ENCODE measurements at regions not wholly inside any gene's neighbourhood (a gene's known extent, or its start where the extent isn't known, plus 50 kb on each side); places are given as distances from the start of the nearest gene placed in this dataset.
A peak's percentile ranks its signal among the peaks of the same experiment; 100 is the strongest.

DNA sequence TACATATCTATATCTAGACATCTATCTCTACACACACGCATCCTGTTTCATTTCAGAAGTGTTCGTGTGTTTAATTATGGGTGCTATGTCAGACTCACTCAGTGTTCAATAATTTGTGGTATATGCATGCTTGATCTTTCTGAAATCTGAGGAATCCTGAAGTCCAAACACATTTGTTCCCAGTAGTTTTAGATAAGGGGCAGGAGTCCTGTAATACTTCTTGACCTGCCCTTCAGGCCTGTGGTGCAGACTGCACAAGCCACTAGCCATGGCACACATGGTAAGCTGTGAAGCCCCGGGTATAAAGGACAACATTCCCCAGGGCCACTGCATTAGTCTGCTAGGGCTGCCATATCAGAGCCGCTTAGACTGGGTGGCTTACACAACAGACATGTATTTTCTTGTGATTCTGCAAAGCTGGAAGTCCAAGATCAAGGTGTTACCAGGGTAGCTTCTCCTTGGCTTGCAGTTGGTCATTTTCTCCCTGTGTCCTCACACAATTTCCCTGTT is 267.2 kb downstream of the RHOU start:
- Histone ChIP-seq H3K4me3 (no peak overlapping the region), H3K9me3 (ENCODE audit: low read depth) (no peaks in the 10 kb centered on the region), H3K27me3 (no peaks in the 10 kb centered on the region), H3K4me2 (no peak overlapping the region), H4K20me1 (ENCODE audit: insufficient read depth, poor library complexity, severe bottlenecking) (no peaks in the 10 kb centered on the region), H3K9me2 (replicated peaks; ENCODE audit: insufficient read depth) (no peaks in the 10 kb centered on the region), H3K27ac (no peak overlapping the region), H3K79me2 (no peaks in the 10 kb centered on the region), H3K4me1 (ENCODE audit: insufficient read depth) (peaks cover 13% of the 10 kb centered on the region), H2AFZ (no peak overlapping the region), H3K36me3 (replicated peaks; ENCODE audit: insufficient read depth, low read depth) (no peaks in the 10 kb centered on the region)
- no peak for TF ChIP-seq EZH2phosphoT487 (IDR thresholded peaks at IDR 0.05; ENCODE audit: low read depth, severe bottlenecking, unreplicated experiment)
- TF ChIP-seq, protein P1, sequence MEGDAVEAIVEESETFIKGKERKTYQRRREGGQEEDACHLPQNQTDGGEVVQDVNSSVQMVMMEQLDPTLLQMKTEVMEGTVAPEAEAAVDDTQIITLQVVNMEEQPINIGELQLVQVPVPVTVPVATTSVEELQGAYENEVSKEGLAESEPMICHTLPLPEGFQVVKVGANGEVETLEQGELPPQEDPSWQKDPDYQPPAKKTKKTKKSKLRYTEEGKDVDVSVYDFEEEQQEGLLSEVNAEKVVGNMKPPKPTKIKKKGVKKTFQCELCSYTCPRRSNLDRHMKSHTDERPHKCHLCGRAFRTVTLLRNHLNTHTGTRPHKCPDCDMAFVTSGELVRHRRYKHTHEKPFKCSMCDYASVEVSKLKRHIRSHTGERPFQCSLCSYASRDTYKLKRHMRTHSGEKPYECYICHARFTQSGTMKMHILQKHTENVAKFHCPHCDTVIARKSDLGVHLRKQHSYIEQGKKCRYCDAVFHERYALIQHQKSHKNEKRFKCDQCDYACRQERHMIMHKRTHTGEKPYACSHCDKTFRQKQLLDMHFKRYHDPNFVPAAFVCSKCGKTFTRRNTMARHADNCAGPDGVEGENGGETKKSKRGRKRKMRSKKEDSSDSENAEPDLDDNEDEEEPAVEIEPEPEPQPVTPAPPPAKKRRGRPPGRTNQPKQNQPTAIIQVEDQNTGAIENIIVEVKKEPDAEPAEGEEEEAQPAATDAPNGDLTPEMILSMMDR (IDR thresholded peaks at IDR 0.05; ENCODE audit: poor library complexity) = no peak
- no peak for TF ChIP-seq EZH2 (IDR thresholded peaks at IDR 0.05; ENCODE audit: borderline replicate concordance)
- 83% methylated on average over 4 of the region's 4 CpGs for WGBS (ENCODE audit: low lambda C conversion rate, missing lambda C conversion rate)
- no peak for DNase-seq (ENCODE audit: low spot score)

- H3K36me3 ChIP-seq (replicated peaks; ENCODE audit: insufficient read depth, low read depth) = no peaks in the 10 kb centered on the region
- H3K4me2 ChIP-seq = no peak overlapping the region
- TF ChIP-seq EZH2 (IDR thresholded peaks at IDR 0.05; ENCODE audit: borderline replicate concordance) = no peak
- TF ChIP-seq, protein P1 (IDR thresholded peaks at IDR 0.05; ENCODE audit: poor library complexity) = no peak
- TF ChIP-seq EZH2phosphoT487 (IDR thresholded peaks at IDR 0.05; ENCODE audit: low read depth, severe bottlenecking, unreplicated experiment) = no peak
- H2AFZ ChIP-seq = no peak overlapping the region
- no peaks in the 10 kb centered on the region for H3K79me2 ChIP-seq
- 61% methylated on average over 17 of the region's 17 CpGs for WGBS (ENCODE audit: low lambda C conversion rate, missing lambda C conversion rate)
- H4K20me1 ChIP-seq (ENCODE audit: insufficient read depth, poor library complexity, severe bottlenecking) = no peaks in the 10 kb centered on the region
- no peaks in the 10 kb centered on the region for H3K9me3 ChIP-seq (ENCODE audit: low read depth)
- peak; percentile 28 for DNase-seq (ENCODE audit: low spot score)
- no peaks in the 10 kb centered on the region for H3K27me3 ChIP-seq
- H3K9me2 ChIP-seq (replicated peaks; ENCODE audit: insufficient read depth) = no peaks in the 10 kb centered on the region
- H3K27ac ChIP-seq = peak overlapping the region; percentile 21
- H3K4me3 ChIP-seq = no peak overlapping the region
- H3K4me1 ChIP-seq (ENCODE audit: insufficient read depth) = peaks cover 13% of the 10 kb centered on the region
Measured at GRCh38 chr1:229003233-229004031, 267.5 kb upstream of the RAB4A start.

DNA sequence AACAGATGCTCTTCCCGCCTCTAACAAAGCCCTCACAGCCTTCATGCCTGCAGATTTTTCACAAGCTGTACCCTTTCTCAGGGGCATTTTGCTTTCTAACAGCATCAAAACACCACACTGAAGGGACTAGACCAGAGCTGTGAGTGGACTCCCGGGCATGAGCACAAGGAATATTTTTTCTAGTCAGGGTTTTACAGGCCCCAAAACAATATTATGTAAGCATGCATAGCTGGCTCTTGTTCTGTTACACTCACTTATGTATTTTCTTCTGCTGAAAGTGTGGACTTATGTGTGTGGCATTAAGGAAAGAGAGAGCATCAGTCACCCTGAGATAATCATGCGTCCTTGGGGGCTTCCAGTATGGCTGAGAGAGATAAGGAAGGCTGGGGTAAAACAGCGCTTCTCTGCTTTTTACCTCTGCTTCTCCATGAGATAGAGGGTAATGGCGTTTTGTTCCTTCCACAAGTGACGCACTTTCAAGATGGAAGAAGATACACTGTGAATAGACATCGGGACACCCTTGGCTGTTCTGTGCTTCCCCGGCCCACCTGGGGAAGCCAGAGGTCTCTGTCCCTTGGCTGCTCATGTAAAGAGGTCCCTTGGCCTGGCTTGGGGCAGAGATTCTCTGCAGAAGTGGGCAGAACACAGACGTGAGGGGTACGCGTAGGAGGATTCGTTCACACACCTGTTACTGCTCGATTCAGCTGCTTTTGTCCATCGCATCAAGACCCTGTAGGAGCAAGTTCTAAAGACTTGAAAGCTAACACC is 266.7 kb upstream of the RAB4A start:
- Histone ChIP-seq H3K4me2 (no peak overlapping the region), H3K9me3 (ENCODE audit: low read depth) (no peaks in the 10 kb centered on the region), H3K9me2 (replicated peaks; ENCODE audit: insufficient read depth) (no peaks in the 10 kb centered on the region), H3K4me1 (ENCODE audit: insufficient read depth) (peaks cover 13% of the 10 kb centered on the region), H3K27ac (peak overlapping the region; percentile 21), H3K4me3 (no peak overlapping the region), H2AFZ (no peak overlapping the region), H3K27me3 (no peaks in the 10 kb centered on the region), H3K79me2 (no peaks in the 10 kb centered on the region), H3K36me3 (replicated peaks; ENCODE audit: insufficient read depth, low read depth) (no peaks in the 10 kb centered on the region), H4K20me1 (ENCODE audit: insufficient read depth, poor library complexity, severe bottlenecking) (no peaks in the 10 kb centered on the region)
- TF ChIP-seq, protein P1 (IDR thresholded peaks at IDR 0.05; ENCODE audit: poor library complexity) = no peak
- no peak for TF ChIP-seq EZH2 (IDR thresholded peaks at IDR 0.05; ENCODE audit: borderline replicate concordance)
- no peak for TF ChIP-seq EZH2phosphoT487 (IDR thresholded peaks at IDR 0.05; ENCODE audit: low read depth, severe bottlenecking, unreplicated experiment)
- DNase-seq (ENCODE audit: low spot score) = no peak
- 93% methylated on average over 14 of the region's 14 CpGs for WGBS (ENCODE audit: low lambda C conversion rate, missing lambda C conversion rate)

All from hepatocyte (in vitro differentiated cells).